ENCODE measurements at regions not wholly inside any gene's neighbourhood (a gene's known extent, or its start where the extent isn't known, plus 50 kb on each side); places are given as distances from the start of the nearest gene placed in this dataset.

- DNase-seq (ENCODE audit: extremely low spot score, unreplicated experiment), result no peak
- no peak for TF ChIP-seq CTCF (conservative IDR thresholded peaks at IDR 0.05)
- Mint-ChIP-seq H3K9me3 (no peaks in the 10 kb centered on the region), H3K27ac (no peak overlapping the region), H3K4me1 (ENCODE audit: unreplicated experiment) (no peaks in the 10 kb centered on the region), H3K36me3 (no peaks in the 10 kb centered on the region), H3K27me3 (no peaks in the 10 kb centered on the region), H3K4me3 (no peak overlapping the region)
Measured at GRCh38 chr2:157056200-157056676, 201.3 kb upstream of the GALNT5 start.

GRCh38 chr2:157058161-157058560 is 199.3 kb upstream of the GALNT5 start:
- DNase-seq (ENCODE audit: extremely low spot score, unreplicated experiment), result no peak
- H3K4me1 Mint-ChIP-seq (ENCODE audit: unreplicated experiment), result no peaks in the 10 kb centered on the region
- H3K9me3 Mint-ChIP-seq, result no peaks in the 10 kb centered on the region
- TF ChIP-seq CTCF (conservative IDR thresholded peaks at IDR 0.05), result no peak
- H3K27ac Mint-ChIP-seq, result no peak overlapping the region
- no peaks in the 10 kb centered on the region for H3K27me3 Mint-ChIP-seq
- H3K4me3 Mint-ChIP-seq, result no peak overlapping the region
- H3K36me3 Mint-ChIP-seq, result no peaks in the 10 kb centered on the region

GRCh38 chr2:157059036-157059435 is 198.5 kb upstream of the GALNT5 start:
- H3K4me1 Mint-ChIP-seq (ENCODE audit: unreplicated experiment), result no peaks in the 10 kb centered on the region
- no peak overlapping the region for H3K4me3 Mint-ChIP-seq
- H3K36me3 Mint-ChIP-seq, result no peaks in the 10 kb centered on the region
- H3K9me3 Mint-ChIP-seq, result no peaks in the 10 kb centered on the region
- no peaks in the 10 kb centered on the region for H3K27me3 Mint-ChIP-seq
- no peak for TF ChIP-seq CTCF (conservative IDR thresholded peaks at IDR 0.05)
- H3K27ac Mint-ChIP-seq, result no peak overlapping the region
- DNase-seq (ENCODE audit: extremely low spot score, unreplicated experiment), result no peak

GRCh38 chr2:157061799-157062198 is 195.7 kb upstream of the GALNT5 start:
- Mint-ChIP-seq H3K9me3 (no peaks in the 10 kb centered on the region), H3K36me3 (no peaks in the 10 kb centered on the region), H3K4me1 (ENCODE audit: unreplicated experiment) (no peaks in the 10 kb centered on the region), H3K27ac (no peak overlapping the region), H3K27me3 (peaks cover 3% of the 10 kb centered on the region), H3K4me3 (no peak overlapping the region)
- no peak for TF ChIP-seq CTCF (conservative IDR thresholded peaks at IDR 0.05)
- no peak for DNase-seq (ENCODE audit: extremely low spot score, unreplicated experiment)

GRCh38 chr2:157067562-157067961 is 189.9 kb upstream of the GALNT5 start:
- H3K9me3 Mint-ChIP-seq, result no peaks in the 10 kb centered on the region
- H3K36me3 Mint-ChIP-seq, result no peaks in the 10 kb centered on the region
- peaks cover 3% of the 10 kb centered on the region for H3K27me3 Mint-ChIP-seq

More at GRCh38 chr2:157067562-157067961, 189.9 kb upstream of the GALNT5 start:
- TF ChIP-seq CTCF (conservative IDR thresholded peaks at IDR 0.05), result no peak
- H3K4me3 Mint-ChIP-seq, result no peak overlapping the region
- no peak for DNase-seq (ENCODE audit: extremely low spot score, unreplicated experiment)
- H3K4me1 Mint-ChIP-seq (ENCODE audit: unreplicated experiment), result no peaks in the 10 kb centered on the region
- H3K27ac Mint-ChIP-seq, result no peak overlapping the region
